HepG2 (cell line): ENCODE measurements at regions not wholly inside any gene's neighbourhood (a gene's known extent, or its start where the extent isn't known, plus 50 kb on each side); places are given as distances from the start of the nearest gene placed in this dataset.

ENCODE experiments used
- ARNT ChIP-seq: fragments of 450-650 bp; IDR thresholded peaks from 2 replicates; pipeline ENCODE4 v1.6.1; 2017
- GABPB1 ChIP-seq: IDR thresholded peaks from 2 replicates; pipeline ENCODE4 v1.6.1; 2016; ENCODE audit warnings: mild to moderate bottlenecking, missing genetic modification reagents, moderate library complexity, missing compliant biosample characterization
- GZF1 ChIP-seq: sonication (generic); formaldehyde crosslinking; IDR thresholded peaks from 2 replicates; pipeline ENCODE4 v1.5.1; 2020; ENCODE audit warnings: mild to moderate bottlenecking, missing genetic modification reagents
- HNRNPH1 ChIP-seq: fragments of 200-400 bp; formaldehyde crosslinking; optimal IDR thresholded peaks from 2 replicates; pipeline ENCODE3; 2017; ENCODE audit warnings: mild to moderate bottlenecking, low read depth, low read length
- MZF1 ChIP-seq: sonication (generic); formaldehyde crosslinking; IDR thresholded peaks from 2 replicates; pipeline ENCODE4 v1.8.1; 2023; ENCODE audit warnings: mild to moderate bottlenecking, missing genetic modification reagents, borderline replicate concordance
- NCOR1 ChIP-seq: fragments of 200-600 bp; sonication (generic); IDR thresholded peaks from 2 replicates; pipeline ENCODE4 v1.7.0; 2017; ENCODE audit warnings: antibody characterized with exemption, low read length, borderline replicate concordance
- ONECUT2 ChIP-seq: sonication (generic); formaldehyde crosslinking; IDR thresholded peaks from 2 replicates; pipeline ENCODE4 v1.4.0; 2020; ENCODE audit warnings: missing genetic modification reagents
- SP140L ChIP-seq: sonication (generic); formaldehyde crosslinking; IDR thresholded peaks from 2 replicates; pipeline ENCODE4 v1.4.0; 2020; ENCODE audit warnings: missing genetic modification reagents, borderline replicate concordance
- SPEN ChIP-seq: sonication (generic); formaldehyde crosslinking; IDR thresholded peaks from 2 replicates; pipeline ENCODE4 v1.5.1; 2020; ENCODE audit warnings: low read depth, mild to moderate bottlenecking, missing genetic modification reagents
- SRSF9 ChIP-seq: fragments of 200-400 bp; formaldehyde crosslinking; IDR thresholded peaks from 2 replicates; pipeline ENCODE4 v1.6.1; 2018; ENCODE audit warnings: borderline replicate concordance, mild to moderate bottlenecking, low read depth, low read length; ENCODE audit not compliant: insufficient read depth, poor library complexity, severe bottlenecking
- STAT5B ChIP-seq: sonication (generic); formaldehyde crosslinking; IDR thresholded peaks from 2 replicates; pipeline ENCODE4 v1.4.0; 2020; ENCODE audit warnings: missing genetic modification reagents
- TEAD3 ChIP-seq: optimal IDR thresholded peaks from 2 replicates; pipeline ENCODE3; 2016; ENCODE audit warnings: borderline replicate concordance
- TMF1 ChIP-seq: sonication (generic); formaldehyde crosslinking; IDR thresholded peaks from 2 replicates; pipeline ENCODE4 v1.8.1; 2022; ENCODE audit warnings: low read depth, missing genetic modification reagents
- U2AF2 ChIP-seq: fragments of 200-400 bp; formaldehyde crosslinking; IDR thresholded peaks from 2 replicates; pipeline ENCODE4 v1.6.1; 2017; ENCODE audit warnings: low read depth, mild to moderate bottlenecking, low read length
- ZNF264 ChIP-seq: sonication (generic); formaldehyde crosslinking; IDR thresholded peaks from 2 replicates; pipeline ENCODE4 v1.4.0; 2020; ENCODE audit warnings: missing genetic modification reagents
- ZNF44 ChIP-seq: sonication (generic); formaldehyde crosslinking; IDR thresholded peaks from 2 replicates; pipeline ENCODE4 v1.5.1; 2020; ENCODE audit warnings: mild to moderate bottlenecking, missing genetic modification reagents
- ZNF572 ChIP-seq: sonication (generic); formaldehyde crosslinking; IDR thresholded peaks from 2 replicates; pipeline ENCODE4 v1.5.1; 2020; ENCODE audit warnings: mild to moderate bottlenecking, missing genetic modification reagents
- TF ChIP-seq, protein P1 (sequence below): sonication (generic); formaldehyde crosslinking; IDR thresholded peaks from 2 replicates; pipeline ENCODE4 v1.4.0; 2020; ENCODE audit warnings: missing genetic modification reagents, borderline replicate concordance
- TF ChIP-seq, protein P2 (sequence below): sonication (generic); formaldehyde crosslinking; IDR thresholded peaks from 2 replicates; pipeline ENCODE4 v1.4.0; 2020; ENCODE audit warnings: missing genetic modification reagents
- TF ChIP-seq, protein P3 (sequence below): sonication (generic); formaldehyde crosslinking; IDR thresholded peaks from 2 replicates; pipeline ENCODE4 v1.5.0; 2020; ENCODE audit warnings: missing genetic modification reagents
- TF ChIP-seq, protein P4 (sequence below): sonication (generic); formaldehyde crosslinking; IDR thresholded peaks from 2 replicates; pipeline ENCODE4 v1.4.0; 2020; ENCODE audit warnings: missing genetic modification reagents
- TF ChIP-seq, protein P5 (sequence below): sonication (generic); formaldehyde crosslinking; IDR thresholded peaks from 2 replicates; pipeline ENCODE4 v1.5.1; 2020; ENCODE audit warnings: mild to moderate bottlenecking, missing genetic modification reagents, borderline replicate concordance

DNA sequence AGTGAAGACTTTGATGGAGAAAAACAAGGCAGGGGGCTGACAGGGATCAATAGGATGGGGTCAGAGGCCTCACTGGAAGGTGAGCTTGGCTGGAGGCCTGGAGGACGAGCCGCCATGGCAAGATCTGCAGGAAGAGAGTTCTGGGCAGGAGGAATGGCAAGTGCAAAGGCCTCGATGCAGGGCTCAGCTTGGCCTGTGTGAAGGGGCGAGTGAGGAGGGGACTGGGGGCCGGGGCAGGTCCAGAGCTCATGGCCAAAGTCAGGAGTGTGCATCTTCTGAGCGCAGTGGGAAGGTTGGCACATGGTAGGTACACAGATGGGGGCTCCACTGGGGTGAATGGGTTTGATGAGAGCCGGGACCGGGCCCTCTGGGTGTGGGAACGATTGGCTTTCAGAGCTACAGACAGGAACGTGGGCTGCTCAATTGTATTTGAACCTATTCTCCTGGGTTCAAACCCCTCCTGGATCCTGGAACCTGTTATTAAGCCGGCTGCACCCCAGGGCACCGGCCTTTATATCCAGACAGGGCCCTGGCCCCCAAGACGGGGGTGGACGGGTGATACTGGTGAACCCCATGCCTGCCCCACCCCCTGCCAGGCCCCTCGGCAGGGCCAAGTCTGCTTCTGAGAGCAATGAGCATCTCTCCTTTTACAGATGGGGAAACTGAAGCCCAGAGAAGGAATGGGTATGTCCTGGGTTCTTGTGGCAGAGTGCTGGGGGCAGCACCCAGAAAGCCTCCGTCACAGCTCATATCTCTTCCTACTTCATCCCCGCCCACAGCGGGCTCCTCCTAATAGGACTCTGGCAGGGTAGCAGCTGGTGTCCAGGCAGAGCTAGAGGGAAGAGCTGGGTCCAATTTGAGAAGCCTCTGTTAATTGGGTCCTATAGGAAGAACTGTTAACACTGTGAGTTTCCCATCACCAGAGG lies 106.1 kb downstream of the CEBPB start (continued):
- TF ChIP-seq, protein P1, sequence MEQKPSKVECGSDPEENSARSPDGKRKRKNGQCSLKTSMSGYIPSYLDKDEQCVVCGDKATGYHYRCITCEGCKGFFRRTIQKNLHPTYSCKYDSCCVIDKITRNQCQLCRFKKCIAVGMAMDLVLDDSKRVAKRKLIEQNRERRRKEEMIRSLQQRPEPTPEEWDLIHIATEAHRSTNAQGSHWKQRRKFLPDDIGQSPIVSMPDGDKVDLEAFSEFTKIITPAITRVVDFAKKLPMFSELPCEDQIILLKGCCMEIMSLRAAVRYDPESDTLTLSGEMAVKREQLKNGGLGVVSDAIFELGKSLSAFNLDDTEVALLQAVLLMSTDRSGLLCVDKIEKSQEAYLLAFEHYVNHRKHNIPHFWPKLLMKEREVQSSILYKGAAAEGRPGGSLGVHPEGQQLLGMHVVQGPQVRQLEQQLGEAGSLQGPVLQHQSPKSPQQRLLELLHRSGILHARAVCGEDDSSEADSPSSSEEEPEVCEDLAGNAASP (CRISPR knock-in tag): no peak
- TF ChIP-seq, protein P2, sequence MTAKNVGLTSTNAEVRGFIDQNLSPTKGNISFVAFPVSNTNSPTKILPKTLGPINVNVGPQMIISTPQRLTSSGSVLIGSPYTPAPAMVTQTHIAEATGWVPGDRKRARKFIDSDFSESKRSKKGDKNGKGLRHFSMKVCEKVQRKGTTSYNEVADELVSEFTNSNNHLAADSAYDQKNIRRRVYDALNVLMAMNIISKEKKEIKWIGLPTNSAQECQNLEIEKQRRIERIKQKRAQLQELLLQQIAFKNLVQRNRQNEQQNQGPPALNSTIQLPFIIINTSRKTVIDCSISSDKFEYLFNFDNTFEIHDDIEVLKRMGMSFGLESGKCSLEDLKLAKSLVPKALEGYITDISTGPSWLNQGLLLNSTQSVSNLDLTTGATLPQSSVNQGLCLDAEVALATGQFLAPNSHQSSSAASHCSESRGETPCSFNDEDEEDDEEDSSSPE: no peak
- TF ChIP-seq U2AF2 (no peak), TEAD3 (CRISPR knock-in tag) (no peak), ZNF264 (no peak), ONECUT2 (CRISPR knock-in tag) (peak; percentile 80), GABPB1 (CRISPR knock-in tag) (peak; percentile 26; the same call in 1 of the 2 replicates), MZF1 (CRISPR knock-in tag) (no peak), HNRNPH1 (no peak), ZNF44 (no peak), ZNF572 (CRISPR knock-in tag) (no peak), SRSF9 (no peak), GZF1 (CRISPR knock-in tag) (no peak), NCOR1 (no peak), ARNT (no peak), SP140L (CRISPR knock-in tag) (no peak), SPEN (CRISPR knock-in tag) (peak; percentile 67), STAT5B (CRISPR knock-in tag) (no peak), TMF1 (CRISPR knock-in tag) (no peak)
- TF ChIP-seq, protein P3, sequence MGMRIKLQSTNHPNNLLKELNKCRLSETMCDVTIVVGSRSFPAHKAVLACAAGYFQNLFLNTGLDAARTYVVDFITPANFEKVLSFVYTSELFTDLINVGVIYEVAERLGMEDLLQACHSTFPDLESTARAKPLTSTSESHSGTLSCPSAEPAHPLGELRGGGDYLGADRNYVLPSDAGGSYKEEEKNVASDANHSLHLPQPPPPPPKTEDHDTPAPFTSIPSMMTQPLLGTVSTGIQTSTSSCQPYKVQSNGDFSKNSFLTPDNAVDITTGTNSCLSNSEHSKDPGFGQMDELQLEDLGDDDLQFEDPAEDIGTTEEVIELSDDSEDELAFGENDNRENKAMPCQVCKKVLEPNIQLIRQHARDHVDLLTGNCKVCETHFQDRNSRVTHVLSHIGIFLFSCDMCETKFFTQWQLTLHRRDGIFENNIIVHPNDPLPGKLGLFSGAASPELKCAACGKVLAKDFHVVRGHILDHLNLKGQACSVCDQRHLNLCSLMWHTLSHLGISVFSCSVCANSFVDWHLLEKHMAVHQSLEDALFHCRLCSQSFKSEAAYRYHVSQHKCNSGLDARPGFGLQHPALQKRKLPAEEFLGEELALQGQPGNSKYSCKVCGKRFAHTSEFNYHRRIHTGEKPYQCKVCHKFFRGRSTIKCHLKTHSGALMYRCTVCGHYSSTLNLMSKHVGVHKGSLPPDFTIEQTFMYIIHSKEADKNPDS (CRISPR knock-in tag): no peak
- TF ChIP-seq, protein P4, sequence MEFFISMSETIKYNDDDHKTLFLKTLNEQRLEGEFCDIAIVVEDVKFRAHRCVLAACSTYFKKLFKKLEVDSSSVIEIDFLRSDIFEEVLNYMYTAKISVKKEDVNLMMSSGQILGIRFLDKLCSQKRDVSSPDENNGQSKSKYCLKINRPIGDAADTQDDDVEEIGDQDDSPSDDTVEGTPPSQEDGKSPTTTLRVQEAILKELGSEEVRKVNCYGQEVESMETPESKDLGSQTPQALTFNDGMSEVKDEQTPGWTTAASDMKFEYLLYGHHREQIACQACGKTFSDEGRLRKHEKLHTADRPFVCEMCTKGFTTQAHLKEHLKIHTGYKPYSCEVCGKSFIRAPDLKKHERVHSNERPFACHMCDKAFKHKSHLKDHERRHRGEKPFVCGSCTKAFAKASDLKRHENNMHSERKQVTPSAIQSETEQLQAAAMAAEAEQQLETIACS (CRISPR knock-in tag): no peak
- TF ChIP-seq, protein P5, sequence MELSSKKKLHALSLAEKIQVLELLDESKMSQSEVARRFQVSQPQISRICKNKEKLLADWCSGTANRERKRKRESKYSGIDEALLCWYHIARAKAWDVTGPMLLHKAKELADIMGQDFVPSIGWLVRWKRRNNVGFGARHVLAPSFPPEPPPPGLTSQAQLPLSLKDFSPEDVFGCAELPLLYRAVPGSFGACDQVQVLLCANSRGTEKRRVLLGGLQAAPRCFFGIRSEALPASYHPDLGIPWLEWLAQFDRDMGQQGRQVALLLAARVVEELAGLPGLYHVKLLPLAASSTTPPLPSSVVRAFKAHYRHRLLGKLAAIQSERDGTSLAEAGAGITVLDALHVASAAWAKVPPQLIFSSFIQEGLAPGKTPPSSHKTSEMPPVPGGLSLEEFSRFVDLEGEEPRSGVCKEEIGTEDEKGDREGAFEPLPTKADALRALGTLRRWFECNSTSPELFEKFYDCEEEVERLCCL (CRISPR knock-in tag): no peak
